COLO668 (cell line): ENCODE measurements at regions not wholly inside any gene's neighbourhood (a gene's known extent, or its start where the extent isn't known, plus 50 kb on each side); places are given as distances from the start of the nearest gene placed in this dataset.
"Not testable (repeated sequence)": the region's sequence is repeated elsewhere in the genome, so short reads cannot be mapped to it uniquely, and the experiment has no call there.

Experiments used
- DNase-seq: peaks from one replicate; lab custom pipeline; 2025; ENCODE audit not compliant: unreplicated experiment; lab: John Stamatoyannopoulos, UW

- no peak for DNase-seq
Measured at GRCh38 chr3:34106379-34106778, 307.9 kb downstream of the PDCD6IP start.

- DNase-seq = peak; percentile 46
Measured at GRCh38 chr3:34106879-34107278, 308.4 kb downstream of the PDCD6IP start.

- DNase-seq = no peak
Measured at GRCh38 chr3:34107669-34108068, 309.2 kb downstream of the PDCD6IP start.

- no peak for DNase-seq
Measured at GRCh38 chr3:34109021-34109420, 310.6 kb downstream of the PDCD6IP start.

- no peak for DNase-seq
Measured at GRCh38 chr3:34109846-34110245, 311.4 kb downstream of the PDCD6IP start.

- no peak for DNase-seq
Measured at GRCh38 chr3:34111361-34111760, 312.9 kb downstream of the PDCD6IP start.

- not testable (repeated sequence) for DNase-seq
Measured at GRCh38 chr3:34112261-34112660, 313.8 kb downstream of the PDCD6IP start.

- DNase-seq = no peak
Measured at GRCh38 chr3:34131091-34131490, 332.7 kb downstream of the PDCD6IP start.

GRCh38 chr3:34132069-34132692, 333.8 kb downstream of the PDCD6IP start:
- no peak for DNase-seq

- no peak for DNase-seq
Measured at GRCh38 chr3:34139566-34139965, 341.1 kb downstream of the PDCD6IP start.

GRCh38 chr3:34140616-34141015, 342.2 kb downstream of the PDCD6IP start:
- no peak for DNase-seq

- DNase-seq = no peak
Measured at GRCh38 chr3:34141841-34142337, 343.5 kb downstream of the PDCD6IP start.

- no peak for DNase-seq
Measured at GRCh38 chr3:34145796-34146195, 347.4 kb downstream of the PDCD6IP start.

- no peak for DNase-seq
Measured at GRCh38 chr3:34146596-34146995, 348.2 kb downstream of the PDCD6IP start.

GRCh38 chr3:34150992-34151391, 352.6 kb downstream of the PDCD6IP start:
- no peak for DNase-seq

- no peak for DNase-seq
Measured at GRCh38 chr3:34152656-34153055, 354.2 kb downstream of the PDCD6IP start.

- DNase-seq = no peak
Measured at GRCh38 chr3:34155108-34155507, 356.7 kb downstream of the PDCD6IP start.

GRCh38 chr3:34155666-34156065, 357.2 kb downstream of the PDCD6IP start:
- no peak for DNase-seq

- DNase-seq = no peak
Measured at GRCh38 chr3:34157491-34157890, 359.1 kb downstream of the PDCD6IP start.

- DNase-seq = no peak
Measured at GRCh38 chr3:34159613-34160420, 361.4 kb downstream of the PDCD6IP start.

- not testable (repeated sequence) for DNase-seq
Measured at GRCh38 chr3:34169636-34170035, 371.2 kb downstream of the PDCD6IP start.

- DNase-seq = peak; percentile 68
Measured at GRCh38 chr3:34174740-34175139, 376.3 kb downstream of the PDCD6IP start.
